Pons (tissue), 1 donor: ENCODE measurements at regions not wholly inside any gene's neighbourhood (a gene's known extent, or its start where the extent isn't known, plus 50 kb on each side); places are given as distances from the start of the nearest gene placed in this dataset.

ENCODE experiments used
- DNase-seq: peaks from one replicate; pipeline ENCODE4 v3.0.0-alpha.2; 2016; ENCODE audit warnings: low spot score

- no peak for DNase-seq
Observed at GRCh38 chr9:19595003-19595402, 186.2 kb downstream of the ACER2 start.

- DNase-seq: no peak
Observed at GRCh38 chr9:19587678-19588077, 178.9 kb downstream of the ACER2 start.

GRCh38 chr9:19583890-19584289, 175.1 kb downstream of the ACER2 start:
- DNase-seq: no peak

- no peak for DNase-seq
Observed at GRCh38 chr9:19577411-19577810, 168.6 kb downstream of the ACER2 start.

- no peak for DNase-seq
Observed at GRCh38 chr9:19568946-19569345, 160.1 kb downstream of the ACER2 start.

- DNase-seq: no peak
Observed at GRCh38 chr9:19564396-19565061, 155.7 kb downstream of the ACER2 start.

- DNase-seq: no peak
Observed at GRCh38 chr9:19555214-19555613, 146.4 kb downstream of the ACER2 start.

GRCh38 chr9:19554529-19554928, 145.7 kb downstream of the ACER2 start:
- DNase-seq: peak; percentile 56

GRCh38 chr9:19553441-19553840, 144.6 kb downstream of the ACER2 start:
- DNase-seq: no peak

- peak; percentile 55 for DNase-seq
Observed at GRCh38 chr9:19552282-19553105, 143.7 kb downstream of the ACER2 start.

- peak; percentile 82 for DNase-seq
Observed at GRCh38 chr9:19551124-19551929, 142.5 kb downstream of the ACER2 start.

- no peak for DNase-seq
Observed at GRCh38 chr9:19550009-19550408, 141.2 kb downstream of the ACER2 start.

- DNase-seq: no peak
Observed at GRCh38 chr9:19533373-19533772, 124.6 kb downstream of the ACER2 start.

- no peak for DNase-seq
Observed at GRCh38 chr9:19527663-19528062, 118.9 kb downstream of the ACER2 start.

GRCh38 chr9:19522558-19522957, 113.7 kb downstream of the ACER2 start:
- no peak for DNase-seq

GRCh38 chr9:19521205-19521604, 112.4 kb downstream of the ACER2 start:
- no peak for DNase-seq

GRCh38 chr9:19517202-19517942, 108.6 kb downstream of the ACER2 start:
- no peak for DNase-seq

- DNase-seq: no peak
Observed at GRCh38 chr9:19516348-19516747, 107.5 kb downstream of the ACER2 start.

GRCh38 chr9:19513671-19514275, 105.0 kb downstream of the ACER2 start:
- no peak for DNase-seq

GRCh38 chr9:19512103-19512832, 103.5 kb downstream of the ACER2 start:
- no peak for DNase-seq

GRCh38 chr9:19511694-19512093, 102.9 kb downstream of the ACER2 start:
- DNase-seq: no peak
